ENCODE measurements at regions not wholly inside any gene's neighbourhood (a gene's known extent, or its start where the extent isn't known, plus 50 kb on each side); places are given as distances from the start of the nearest gene placed in this dataset.

DNA sequence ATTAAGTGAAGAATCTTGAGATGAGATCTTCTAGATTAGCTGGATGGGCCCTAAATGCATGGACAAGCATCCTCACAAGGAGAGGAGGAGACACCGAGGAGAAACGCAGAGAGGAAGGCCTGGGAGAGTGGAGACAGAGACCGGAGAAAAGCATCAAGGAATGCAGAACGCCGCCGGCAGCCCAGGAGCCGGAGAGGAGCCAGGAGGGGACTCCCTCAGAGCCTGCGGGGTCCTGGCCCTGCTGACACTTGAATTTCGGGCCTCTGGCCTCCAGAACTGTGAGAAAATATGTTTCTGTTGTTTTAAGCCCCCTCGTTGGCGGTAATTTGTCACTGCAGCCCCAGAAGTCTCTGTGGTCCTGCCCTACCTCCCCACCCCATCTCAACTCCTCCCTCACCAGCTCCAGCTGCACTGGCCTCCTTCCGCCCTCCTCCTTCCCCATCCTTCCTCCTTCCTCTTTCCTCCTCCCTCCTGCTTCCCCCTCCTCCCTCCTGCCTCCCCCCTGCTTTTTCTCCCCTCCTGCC is 116.7 kb downstream of the TWIST2 start:
- TF ChIP-seq POLR2A (IDR thresholded peaks at IDR 0.05): no peak
- TF ChIP-seq, protein P1, sequence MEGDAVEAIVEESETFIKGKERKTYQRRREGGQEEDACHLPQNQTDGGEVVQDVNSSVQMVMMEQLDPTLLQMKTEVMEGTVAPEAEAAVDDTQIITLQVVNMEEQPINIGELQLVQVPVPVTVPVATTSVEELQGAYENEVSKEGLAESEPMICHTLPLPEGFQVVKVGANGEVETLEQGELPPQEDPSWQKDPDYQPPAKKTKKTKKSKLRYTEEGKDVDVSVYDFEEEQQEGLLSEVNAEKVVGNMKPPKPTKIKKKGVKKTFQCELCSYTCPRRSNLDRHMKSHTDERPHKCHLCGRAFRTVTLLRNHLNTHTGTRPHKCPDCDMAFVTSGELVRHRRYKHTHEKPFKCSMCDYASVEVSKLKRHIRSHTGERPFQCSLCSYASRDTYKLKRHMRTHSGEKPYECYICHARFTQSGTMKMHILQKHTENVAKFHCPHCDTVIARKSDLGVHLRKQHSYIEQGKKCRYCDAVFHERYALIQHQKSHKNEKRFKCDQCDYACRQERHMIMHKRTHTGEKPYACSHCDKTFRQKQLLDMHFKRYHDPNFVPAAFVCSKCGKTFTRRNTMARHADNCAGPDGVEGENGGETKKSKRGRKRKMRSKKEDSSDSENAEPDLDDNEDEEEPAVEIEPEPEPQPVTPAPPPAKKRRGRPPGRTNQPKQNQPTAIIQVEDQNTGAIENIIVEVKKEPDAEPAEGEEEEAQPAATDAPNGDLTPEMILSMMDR (IDR thresholded peaks at IDR 0.05): no peak
